ENCODE measurements at regions not wholly inside any gene's neighbourhood (a gene's known extent, or its start where the extent isn't known, plus 50 kb on each side); places are given as distances from the start of the nearest gene placed in this dataset.
A peak's percentile ranks its signal among the peaks of the same experiment; 100 is the strongest.

GRCh38 chr11:128042290-128042751, 545.0 kb downstream of the ETS1 start (continued):
- no peak for TF ChIP-seq TSHZ2 (CRISPR knock-in tag; IDR thresholded peaks at IDR 0.05)

DNA sequence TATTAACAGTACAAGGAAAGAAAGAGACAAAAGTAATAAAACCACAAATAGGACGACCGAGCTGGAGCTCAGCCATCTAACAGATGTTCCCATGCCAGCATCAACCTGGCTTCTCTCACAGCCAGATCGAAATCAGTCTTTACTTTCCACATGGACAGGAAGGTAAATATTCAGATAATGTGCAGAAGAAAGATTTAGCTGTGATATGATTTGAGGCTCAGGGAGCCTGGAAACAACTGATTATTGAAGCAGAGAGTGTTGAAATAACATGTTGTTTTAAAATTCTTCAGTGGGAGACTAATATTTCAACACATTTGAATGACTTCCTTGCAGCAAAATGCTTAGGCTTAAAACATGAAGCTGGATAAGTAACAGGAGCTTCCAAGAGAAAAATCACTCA, 546.8 kb downstream of the ETS1 start:
- no peak for ATAC-seq
- TF ChIP-seq ZFP3 (CRISPR knock-in tag; IDR thresholded peaks at IDR 0.05) (no peak), TCF4 (CRISPR knock-in tag; IDR thresholded peaks at IDR 0.05; ENCODE audit: borderline replicate concordance) (peak; percentile 92), ZNF70 (CRISPR knock-in tag; IDR thresholded peaks at IDR 0.05) (0 out of 2 replicates have a peak, but pooled peaks have one; percentile 16), TSHZ2 (CRISPR knock-in tag; IDR thresholded peaks at IDR 0.05) (0 out of 2 replicates have a peak, but pooled peaks have one; percentile 43)

DNA sequence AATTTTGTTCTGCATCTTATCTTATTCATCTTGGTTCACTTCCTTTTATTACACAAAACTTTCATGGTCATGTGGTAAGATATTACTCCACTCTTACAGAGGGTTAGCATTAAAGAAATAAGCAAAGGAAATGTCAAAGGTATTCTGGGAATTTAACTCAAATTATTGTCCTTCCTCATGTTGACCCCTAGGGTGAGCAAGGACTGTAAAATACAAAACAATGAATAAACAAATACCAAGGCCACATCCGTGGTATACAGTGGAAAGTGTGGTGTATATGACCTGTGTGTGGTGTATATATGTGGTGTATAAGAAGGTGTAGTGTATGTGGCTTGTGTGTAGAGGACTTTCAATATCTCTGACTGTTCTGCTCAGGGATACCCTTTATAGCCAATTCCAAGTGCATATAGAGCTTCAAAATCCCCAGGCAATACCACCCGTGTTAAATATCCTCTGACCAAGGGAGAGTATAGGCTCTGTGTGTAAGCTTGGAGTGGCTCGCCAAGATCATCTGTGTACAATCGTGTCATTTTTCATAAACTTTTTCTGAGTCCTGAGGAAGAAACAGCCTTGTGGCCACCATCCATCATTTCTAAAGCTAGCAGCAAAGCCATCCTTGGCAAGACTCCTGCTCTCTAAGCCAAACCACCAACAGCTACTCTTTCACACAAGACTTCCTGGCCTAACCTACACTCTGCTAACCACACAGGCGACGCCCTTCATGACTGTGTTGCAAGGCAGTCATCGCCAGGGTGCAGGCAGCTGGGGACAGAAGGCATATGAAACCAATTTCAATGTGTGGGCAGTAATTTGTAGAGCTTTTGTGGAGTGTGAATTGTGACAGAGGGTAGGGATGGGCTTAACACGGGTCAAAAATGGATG, 548.0 kb downstream of the ETS1 start:
- TF ChIP-seq OSR1 (CRISPR knock-in tag; IDR thresholded peaks at IDR 0.05) (no peak), PPARA (CRISPR knock-in tag; IDR thresholded peaks at IDR 0.05; ENCODE audit: borderline replicate concordance) (no peak), ZFP3 (CRISPR knock-in tag; IDR thresholded peaks at IDR 0.05) (no peak), CREB5 (CRISPR knock-in tag; IDR thresholded peaks at IDR 0.05; ENCODE audit: low read depth) (no peak), ZNF70 (CRISPR knock-in tag; IDR thresholded peaks at IDR 0.05) (no peak), RARB (CRISPR knock-in tag; IDR thresholded peaks at IDR 0.05) (no peak), ZNF565 (CRISPR knock-in tag; conservative IDR thresholded peaks at IDR 0.05; ENCODE audit: low read depth) (no peak), ISL1 (CRISPR knock-in tag; IDR thresholded peaks at IDR 0.05) (no peak)
- ATAC-seq = peak; percentile 93

- ATAC-seq = no peak
- TF ChIP-seq CREB5 (CRISPR knock-in tag; IDR thresholded peaks at IDR 0.05; ENCODE audit: low read depth) = no peak
- no peak for TF ChIP-seq OSR1 (CRISPR knock-in tag; IDR thresholded peaks at IDR 0.05)
- TF ChIP-seq CSDC2 (CRISPR knock-in tag; IDR thresholded peaks at IDR 0.05) = no peak
- no peak for TF ChIP-seq ESRRG (CRISPR knock-in tag; IDR thresholded peaks at IDR 0.05)
- no peak for TF ChIP-seq PATZ1 (CRISPR knock-in tag; IDR thresholded peaks at IDR 0.05; ENCODE audit: borderline replicate concordance)
- TF ChIP-seq TCF4 (CRISPR knock-in tag; IDR thresholded peaks at IDR 0.05; ENCODE audit: borderline replicate concordance) = no peak
- no peak for TF ChIP-seq CSRNP3 (CRISPR knock-in tag; IDR thresholded peaks at IDR 0.05)
- no peak for TF ChIP-seq ZNF565 (CRISPR knock-in tag; conservative IDR thresholded peaks at IDR 0.05; ENCODE audit: low read depth)
- no peak for TF ChIP-seq ZFP30 (CRISPR knock-in tag; IDR thresholded peaks at IDR 0.05)
- no peak for TF ChIP-seq ZNF8 (CRISPR knock-in tag; IDR thresholded peaks at IDR 0.05)
- TF ChIP-seq TOX (CRISPR knock-in tag; IDR thresholded peaks at IDR 0.05; ENCODE audit: borderline replicate concordance) = no peak
- TF ChIP-seq, protein P1, sequence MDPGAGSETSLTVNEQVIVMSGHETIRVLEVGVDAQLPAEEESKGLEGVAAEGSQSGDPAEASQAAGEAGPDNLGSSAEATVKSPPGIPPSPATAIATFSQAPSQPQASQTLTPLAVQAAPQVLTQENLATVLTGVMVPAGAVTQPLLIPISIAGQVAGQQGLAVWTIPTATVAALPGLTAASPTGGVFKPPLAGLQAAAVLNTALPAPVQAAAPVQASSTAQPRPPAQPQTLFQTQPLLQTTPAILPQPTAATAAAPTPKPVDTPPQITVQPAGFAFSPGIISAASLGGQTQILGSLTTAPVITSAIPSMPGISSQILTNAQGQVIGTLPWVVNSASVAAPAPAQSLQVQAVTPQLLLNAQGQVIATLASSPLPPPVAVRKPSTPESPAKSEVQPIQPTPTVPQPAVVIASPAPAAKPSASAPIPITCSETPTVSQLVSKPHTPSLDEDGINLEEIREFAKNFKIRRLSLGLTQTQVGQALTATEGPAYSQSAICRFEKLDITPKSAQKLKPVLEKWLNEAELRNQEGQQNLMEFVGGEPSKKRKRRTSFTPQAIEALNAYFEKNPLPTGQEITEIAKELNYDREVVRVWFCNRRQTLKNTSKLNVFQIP (CRISPR knock-in tag; IDR thresholded peaks at IDR 0.05; ENCODE audit: borderline replicate concordance, low read depth) = no peak
- no peak for TF ChIP-seq ZC3H10 (CRISPR knock-in tag; IDR thresholded peaks at IDR 0.05)
- TF ChIP-seq PPARA (CRISPR knock-in tag; IDR thresholded peaks at IDR 0.05; ENCODE audit: borderline replicate concordance) = no peak
- no peak for TF ChIP-seq SNAI2 (CRISPR knock-in tag; IDR thresholded peaks at IDR 0.05)
- TF ChIP-seq GLIS3 (CRISPR knock-in tag; IDR thresholded peaks at IDR 0.05) = no peak
Observed at GRCh38 chr11:128036556-128037093, 550.7 kb downstream of the ETS1 start.
